Activated CD4-positive, alpha-beta T cell treated with anti-CD3 and anti-CD28 coated beads, Interleukin-2, amount 10 ng/mL, durations not matched to agents 24 days and 14 days (primary cell): ENCODE measurements at regions not wholly inside any gene's neighbourhood (a gene's known extent, or its start where the extent isn't known, plus 50 kb on each side); places are given as distances from the start of the nearest gene placed in this dataset.

Experiments
- DNase-seq: peaks from one replicate; pipeline ENCODE4 v3.0.0; 2022
- H3K27ac Mint-ChIP-seq: one replicate; pipeline ENCODE4 v1.8.0; 2022; ENCODE audit warnings: mild to moderate bottlenecking, mixed read lengths
- H3K27me3 Mint-ChIP-seq: one replicate; pipeline ENCODE4 v1.8.0; 2022; ENCODE audit warnings: mixed read lengths
- H3K36me3 Mint-ChIP-seq: one replicate; pipeline ENCODE4 v1.8.0; 2022; ENCODE audit warnings: low read depth, mild to moderate bottlenecking, mixed read lengths
- H3K4me1 Mint-ChIP-seq: one replicate; pipeline ENCODE4 v1.8.0; 2021; ENCODE audit warnings: mixed read lengths
- H3K4me3 Mint-ChIP-seq: one replicate; pipeline ENCODE4 v1.8.0; 2022; ENCODE audit warnings: mild to moderate bottlenecking, moderate library complexity, mixed read lengths
- H3K9me3 Mint-ChIP-seq: one replicate; pipeline ENCODE4 v1.8.0; 2021; ENCODE audit warnings: mixed read lengths
- intact Hi-C: fragments of 100-400 bp; cut with micrococcal nuclease; formaldehyde crosslinking; loops from one replicate; pipeline ENCODE4 v1.15.1; 2023

GRCh38 chrX:10078266-10078665 is 78.5 kb upstream of the CLCN4 start:
- intact Hi-C loops: no loop called here
- H3K4me3 Mint-ChIP-seq: no peak overlapping the region
- H3K9me3 Mint-ChIP-seq: no peaks in the 10 kb centered on the region
- H3K36me3 Mint-ChIP-seq: peaks cover 9% of the 10 kb centered on the region
- DNase-seq: no peak
- no peak overlapping the region for H3K27ac Mint-ChIP-seq
- peaks cover 9% of the 10 kb centered on the region for H3K4me1 Mint-ChIP-seq
- no peaks in the 10 kb centered on the region for H3K27me3 Mint-ChIP-seq

DNA sequence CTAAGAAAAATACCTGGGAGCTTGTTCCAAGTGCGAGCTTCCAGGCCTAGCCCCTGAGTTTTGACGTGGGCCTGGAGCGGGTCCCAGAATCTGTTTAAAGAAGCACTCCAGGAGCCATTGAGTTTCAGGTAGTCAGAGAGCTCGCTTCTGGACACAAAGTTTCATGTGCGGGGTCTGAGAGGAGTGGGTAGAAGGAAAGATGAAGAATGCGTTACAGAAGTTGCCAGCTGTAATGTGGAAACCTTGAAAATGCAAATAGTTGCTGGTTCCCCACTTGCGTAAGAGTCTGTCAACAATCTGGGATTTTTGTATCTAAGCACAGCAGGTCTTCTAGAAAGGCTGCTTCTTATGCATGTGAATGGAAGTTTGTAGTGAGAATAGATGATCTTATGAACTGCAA is 77.5 kb upstream of the CLCN4 start:
- no peak overlapping the region for H3K4me3 Mint-ChIP-seq

DNA sequence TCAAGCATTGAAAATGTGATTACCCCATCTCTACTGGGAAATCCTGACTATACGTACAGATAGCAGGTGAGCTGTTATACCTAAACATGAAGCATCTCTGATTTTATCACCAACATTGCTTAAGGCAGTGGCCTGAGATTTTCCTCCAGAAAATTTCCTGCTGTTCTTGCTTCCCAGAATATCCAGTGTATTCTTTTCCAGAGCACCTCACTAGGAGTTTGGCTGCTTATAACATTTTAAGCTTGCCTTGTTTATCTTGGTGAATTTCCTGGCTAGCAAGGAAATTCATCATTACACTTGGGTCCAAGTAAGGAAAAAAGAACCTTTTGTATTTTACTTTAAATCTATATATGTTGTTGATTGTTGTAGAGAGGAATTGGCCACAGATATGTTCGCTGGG is 73.0 kb upstream of the CLCN4 start:
- Mint-ChIP-seq H3K4me3 (no peak overlapping the region), H3K36me3 (peaks cover 13% of the 10 kb centered on the region), H3K9me3 (no peaks in the 10 kb centered on the region), H3K27ac (no peak overlapping the region), H3K27me3 (no peaks in the 10 kb centered on the region), H3K4me1 (peaks cover 30% of the 10 kb centered on the region)
- no peak for DNase-seq
- intact Hi-C loops: loop anchor here (1.0 to 2.0 kb wide), 2 partner anchors 14 to 35 kb away; no protein-coding TSS in a partner anchor

More for the DNA sequence above, 77.5 kb upstream of the CLCN4 start:
- Mint-ChIP-seq H3K4me1 (peaks cover 12% of the 10 kb centered on the region), H3K36me3 (peaks cover 9% of the 10 kb centered on the region), H3K27ac (no peak overlapping the region), H3K9me3 (no peaks in the 10 kb centered on the region), H3K27me3 (no peaks in the 10 kb centered on the region)
- DNase-seq: no peak
- intact Hi-C loops: no loop called here

DNA sequence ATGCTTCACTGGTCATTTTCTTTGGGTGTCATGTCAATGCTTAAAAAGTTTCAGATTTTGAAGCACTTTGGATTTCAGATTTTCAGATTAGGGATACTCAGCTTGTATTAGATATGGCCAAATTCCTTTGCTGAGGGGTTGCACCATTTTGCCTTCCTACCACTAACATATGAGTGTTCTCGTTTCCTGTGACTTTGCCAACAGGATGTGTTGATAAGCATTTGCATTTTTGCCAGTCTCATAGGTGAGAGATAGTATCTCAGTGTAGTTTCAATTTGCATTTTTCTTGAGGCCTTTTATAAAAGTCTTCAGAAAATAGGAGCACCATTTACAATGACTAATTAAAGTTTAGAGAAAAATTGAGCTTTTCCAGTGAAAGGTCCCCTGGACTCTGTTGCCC is 71.6 kb upstream of the CLCN4 start:
- Mint-ChIP-seq H3K4me1 (peaks cover 30% of the 10 kb centered on the region), H3K9me3 (no peaks in the 10 kb centered on the region), H3K27me3 (no peaks in the 10 kb centered on the region), H3K36me3 (peaks cover 11% of the 10 kb centered on the region), H3K4me3 (peak overlapping the region; percentile 21), H3K27ac (peak overlapping the region; percentile 15)
- DNase-seq: peak; percentile 64
- intact Hi-C loops: no loop called here

GRCh38 chrX:10086676-10087075 is 70.1 kb upstream of the CLCN4 start:
- no peak overlapping the region for H3K4me3 Mint-ChIP-seq
- H3K27ac Mint-ChIP-seq: no peak overlapping the region
- H3K27me3 Mint-ChIP-seq: no peaks in the 10 kb centered on the region
- no peaks in the 10 kb centered on the region for H3K9me3 Mint-ChIP-seq
- peaks cover 30% of the 10 kb centered on the region for H3K4me1 Mint-ChIP-seq
- intact Hi-C loops: no loop called here
- DNase-seq: no peak
- peaks cover 11% of the 10 kb centered on the region for H3K36me3 Mint-ChIP-seq

- no peak for DNase-seq
- H3K27ac Mint-ChIP-seq: no peak overlapping the region
- H3K9me3 Mint-ChIP-seq: no peaks in the 10 kb centered on the region
- H3K4me1 Mint-ChIP-seq: peaks cover 27% of the 10 kb centered on the region
- intact Hi-C loops: no loop called here
- no peak overlapping the region for H3K4me3 Mint-ChIP-seq
- peaks cover 13% of the 10 kb centered on the region for H3K36me3 Mint-ChIP-seq
- H3K27me3 Mint-ChIP-seq: no peaks in the 10 kb centered on the region
These were observed 69.4 kb upstream of the CLCN4 start for GRCh38 chrX:10087391-10087790.

- peaks cover 17% of the 10 kb centered on the region for H3K4me1 Mint-ChIP-seq
- H3K27ac Mint-ChIP-seq: no peak overlapping the region
- peaks cover 16% of the 10 kb centered on the region for H3K36me3 Mint-ChIP-seq
- intact Hi-C loops: no loop called here
- DNase-seq: no peak
- H3K27me3 Mint-ChIP-seq: no peaks in the 10 kb centered on the region
- no peak overlapping the region for H3K4me3 Mint-ChIP-seq
- no peaks in the 10 kb centered on the region for H3K9me3 Mint-ChIP-seq
These were observed 67.4 kb upstream of the CLCN4 start for GRCh38 chrX:10089378-10089795.

GRCh38 chrX:10090319-10090718 is 66.5 kb upstream of the CLCN4 start:
- intact Hi-C loops: loop anchor here (10.0 kb wide), 1 partner anchor 1674 kb away; no protein-coding TSS in a partner anchor
- no peak for DNase-seq
- no peaks in the 10 kb centered on the region for H3K27me3 Mint-ChIP-seq
- H3K4me1 Mint-ChIP-seq: peaks cover 12% of the 10 kb centered on the region
- no peak overlapping the region for H3K27ac Mint-ChIP-seq
- H3K9me3 Mint-ChIP-seq: no peaks in the 10 kb centered on the region
- peaks cover 19% of the 10 kb centered on the region for H3K36me3 Mint-ChIP-seq
- no peak overlapping the region for H3K4me3 Mint-ChIP-seq

DNA sequence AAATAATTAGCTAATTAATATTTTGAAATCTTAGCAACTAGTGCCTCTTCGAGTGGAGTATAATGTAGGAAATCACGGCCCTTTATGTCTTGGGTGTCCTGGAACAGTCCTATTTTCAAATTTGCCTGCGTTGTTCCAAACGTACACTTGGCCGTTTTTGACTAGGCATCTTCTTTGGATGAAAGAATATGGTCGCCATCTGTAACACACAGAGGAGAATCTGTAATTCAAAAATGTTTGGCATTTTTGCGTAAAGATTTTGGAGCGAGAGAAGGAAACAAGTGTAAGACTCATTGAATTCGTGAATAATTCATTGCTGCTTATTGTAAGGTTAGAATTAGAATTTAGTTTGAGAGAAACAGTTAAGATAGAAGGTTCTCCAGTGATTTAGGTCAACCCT is 61.5 kb upstream of the CLCN4 start:
- Mint-ChIP-seq H3K4me3 (no peak overlapping the region), H3K27ac (no peak overlapping the region), H3K4me1 (peaks cover 34% of the 10 kb centered on the region), H3K36me3 (peaks cover 30% of the 10 kb centered on the region), H3K9me3 (no peaks in the 10 kb centered on the region), H3K27me3 (no peaks in the 10 kb centered on the region)
- intact Hi-C loops: loop anchor here (5.0 to 10.0 kb wide), 3 partner anchors 633 to 1670 kb away; no protein-coding TSS in a partner anchor
- no peak for DNase-seq

GRCh38 chrX:10095698-10096432 is 60.9 kb upstream of the CLCN4 start:
- intact Hi-C loops: loop anchor here (5.0 to 10.0 kb wide), 3 partner anchors 634 to 1669 kb away; no protein-coding TSS in a partner anchor
- no peaks in the 10 kb centered on the region for H3K9me3 Mint-ChIP-seq
- H3K4me3 Mint-ChIP-seq: peak overlapping the region; percentile 49
- peaks cover 34% of the 10 kb centered on the region for H3K4me1 Mint-ChIP-seq
- peak overlapping the region; percentile 75 for H3K27ac Mint-ChIP-seq
- H3K27me3 Mint-ChIP-seq: no peaks in the 10 kb centered on the region
- peaks cover 33% of the 10 kb centered on the region for H3K36me3 Mint-ChIP-seq
- no peak for DNase-seq

DNA sequence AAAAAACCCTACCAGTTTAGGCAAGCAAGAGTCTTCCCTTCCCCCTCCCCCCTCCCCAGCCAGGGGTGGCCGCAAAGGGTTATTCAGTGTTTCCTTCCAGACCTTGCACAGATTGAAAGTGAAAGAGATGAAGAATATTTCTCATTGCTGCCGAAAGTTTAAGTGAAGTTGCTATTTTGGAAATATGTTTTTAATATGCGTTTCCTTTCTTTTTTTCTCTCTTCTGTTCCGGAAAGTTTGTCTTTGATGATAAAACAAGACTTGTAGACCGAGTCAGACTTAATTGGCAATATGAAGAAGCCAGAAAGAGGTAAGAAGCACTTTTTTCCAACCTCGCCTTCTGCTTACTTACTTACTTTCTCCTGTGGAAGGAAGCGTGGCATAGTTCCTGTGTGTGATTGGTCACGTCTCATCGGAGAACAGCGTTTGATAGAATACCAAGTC is 58.5 kb upstream of the CLCN4 start:
- intact Hi-C loops: loop anchor here (1.0 to 10.0 kb wide), 8 partner anchors 13 to 1667 kb away; no protein-coding TSS in a partner anchor
- Mint-ChIP-seq H3K36me3 (peaks cover 30% of the 10 kb centered on the region), H3K9me3 (no peaks in the 10 kb centered on the region), H3K4me3 (peak overlapping the region; percentile 88), H3K4me1 (peaks cover 38% of the 10 kb centered on the region), H3K27ac (peak overlapping the region; percentile 93), H3K27me3 (no peaks in the 10 kb centered on the region)
- DNase-seq: peak; percentile 89

GRCh38 chrX:10099411-10099810 is 57.4 kb upstream of the CLCN4 start:
- Mint-ChIP-seq H3K4me3 (peak overlapping the region; percentile 88), H3K27me3 (no peaks in the 10 kb centered on the region), H3K27ac (peak overlapping the region; percentile 93), H3K9me3 (no peaks in the 10 kb centered on the region), H3K4me1 (peaks cover 38% of the 10 kb centered on the region), H3K36me3 (peaks cover 35% of the 10 kb centered on the region)
- no peak for DNase-seq
- intact Hi-C loops: loop anchor here (2.0 to 10.0 kb wide), 4 partner anchors 19 to 1665 kb away; no protein-coding TSS in a partner anchor

DNA sequence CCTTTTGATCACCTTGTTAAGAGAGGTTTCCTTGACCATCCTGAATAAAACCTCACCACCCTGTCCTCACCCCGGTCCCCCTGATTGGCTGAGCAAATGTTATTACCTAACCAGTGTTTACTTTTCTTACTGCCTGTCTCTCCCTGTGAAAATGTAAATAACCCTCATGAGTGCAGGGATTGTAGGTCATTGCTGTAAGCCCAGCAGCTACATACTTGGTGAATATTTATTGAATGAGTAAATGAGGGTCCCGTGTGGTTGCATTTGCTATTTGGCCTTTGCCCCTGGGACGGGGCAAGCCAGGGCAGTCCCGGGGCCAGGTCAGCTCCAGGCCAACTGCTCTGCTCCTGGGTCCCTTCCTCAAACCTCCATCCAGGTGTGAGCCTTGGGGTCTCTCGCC is 55.5 kb upstream of the CLCN4 start:
- no peaks in the 10 kb centered on the region for H3K27me3 Mint-ChIP-seq
- intact Hi-C loops: no loop called here
- H3K27ac Mint-ChIP-seq: no peak overlapping the region
- H3K4me1 Mint-ChIP-seq: peaks cover 31% of the 10 kb centered on the region
- H3K36me3 Mint-ChIP-seq: peaks cover 23% of the 10 kb centered on the region
- no peak for DNase-seq
- H3K4me3 Mint-ChIP-seq: no peak overlapping the region
- H3K9me3 Mint-ChIP-seq: no peaks in the 10 kb centered on the region

GRCh38 chrX:10102046-10102704 is 54.6 kb upstream of the CLCN4 start:
- intact Hi-C loops: no loop called here
- Mint-ChIP-seq H3K9me3 (no peaks in the 10 kb centered on the region), H3K4me1 (peaks cover 34% of the 10 kb centered on the region), H3K4me3 (no peak overlapping the region), H3K27me3 (no peaks in the 10 kb centered on the region), H3K36me3 (peaks cover 20% of the 10 kb centered on the region), H3K27ac (no peak overlapping the region)
- no peak for DNase-seq
